Peyer's patch (tissue), 4 donors: ENCODE measurements at regions not wholly inside any gene's neighbourhood (a gene's known extent, or its start where the extent isn't known, plus 50 kb on each side); places are given as distances from the start of the nearest gene placed in this dataset.

Experiments used
- CTCF ChIP-seq, 6 experiments: fragments of 450-650 bp in 4 of 6; fragments of 200-600 bp in 2 of 6; sonication (generic) in 1 of 6; IDR thresholded peaks; one replicate each; pipeline ENCODE4 v1.5.1; 2017 to 2019; ENCODE audit warnings: antibody characterized with exemption in 6 of 6, mild to moderate bottlenecking in 3 of 6, moderate library complexity in 1 of 6
- POLR2A ChIP-seq, 2 donors: fragments of 450-650 bp; IDR thresholded peaks; one replicate each; pipeline ENCODE4 v1.5.1; 2017; ENCODE audit warnings: antibody characterized with exemption in 2 of 2, mild to moderate bottlenecking in 2 of 2, moderate library complexity in 2 of 2

- TF ChIP-seq POLR2A (IDR thresholded peaks at IDR 0.05), result no peak
- TF ChIP-seq CTCF (IDR thresholded peaks at IDR 0.05), result no peak
Observed at GRCh38 chr11:38543986-38544385, 1946.0 kb upstream of the RAG2 start.
